HG03039 (cell line): ENCODE measurements at regions not wholly inside any gene's neighbourhood (a gene's known extent, or its start where the extent isn't known, plus 50 kb on each side); places are given as distances from the start of the nearest gene placed in this dataset.

Experiments
- ATAC-seq: cut with Tn5 transposase; IDR thresholded peaks from one replicate; pipeline ENCODE4 v1.9.1; 2021; ENCODE audit warnings: mild to moderate bottlenecking, moderate library complexity; ENCODE audit not compliant: unreplicated experiment

- no peak for ATAC-seq
Observed at GRCh38 chr2:16117791-16118610, 177.7 kb downstream of the MYCN start.

GRCh38 chr2:16117021-16117700 is 176.8 kb downstream of the MYCN start:
- no peak for ATAC-seq

- ATAC-seq: no peak
Observed at GRCh38 chr2:16115881-16116830, 175.8 kb downstream of the MYCN start.

GRCh38 chr2:16115291-16115690 is 174.9 kb downstream of the MYCN start:
- no peak for ATAC-seq

GRCh38 chr2:16114836-16115235 is 174.5 kb downstream of the MYCN start:
- no peak for ATAC-seq

GRCh38 chr2:16114070-16114469 is 173.7 kb downstream of the MYCN start:
- ATAC-seq: no peak

GRCh38 chr2:16113568-16113967 is 173.2 kb downstream of the MYCN start:
- no peak for ATAC-seq

- ATAC-seq: no peak
Observed at GRCh38 chr2:16112972-16113560, 172.7 kb downstream of the MYCN start.

- no peak for ATAC-seq
Observed at GRCh38 chr2:16112251-16112971, 172.1 kb downstream of the MYCN start.

GRCh38 chr2:16111838-16112210 is 171.5 kb downstream of the MYCN start:
- ATAC-seq: no peak

GRCh38 chr2:16109821-16110310 is 169.5 kb downstream of the MYCN start:
- ATAC-seq: no peak

- ATAC-seq: no peak
Observed at GRCh38 chr2:16109368-16109820, 169.0 kb downstream of the MYCN start.

- ATAC-seq: no peak
Observed at GRCh38 chr2:16107246-16107645, 166.9 kb downstream of the MYCN start.

- ATAC-seq: no peak
Observed at GRCh38 chr2:16106619-16107018, 166.3 kb downstream of the MYCN start.

GRCh38 chr2:16105669-16106281 is 165.4 kb downstream of the MYCN start:
- no peak for ATAC-seq

GRCh38 chr2:16104949-16105668 is 164.8 kb downstream of the MYCN start:
- no peak for ATAC-seq

- no peak for ATAC-seq
Observed at GRCh38 chr2:16104315-16104948, 164.1 kb downstream of the MYCN start.

- ATAC-seq: no peak
Observed at GRCh38 chr2:16103614-16104314, 163.4 kb downstream of the MYCN start.
